ENCODE measurements at regions not wholly inside any gene's neighbourhood (a gene's known extent, or its start where the extent isn't known, plus 50 kb on each side); places are given as distances from the start of the nearest gene placed in this dataset.
"Not testable (repeated sequence)": the region's sequence is repeated elsewhere in the genome, so short reads cannot be mapped to it uniquely, and the experiment has no call there.

- no peak for TF ChIP-seq CTCF (IDR thresholded peaks at IDR 0.05; ENCODE audit: borderline replicate concordance, control extremely low read depth, extremely low read depth, insufficient read depth, missing control alignments)
- no peak for DNase-seq (ENCODE audit: low spot score)
- in situ Hi-C loops (cut with MboI; ENCODE audit: low sequenced_read_pairs, unreplicated experiment), result no loop called here
Observed at GRCh38 chr4:159837071-159837470, 734.2 kb downstream of the RAPGEF2 start.

GRCh38 chr4:159855731-159856130 lies 752.9 kb downstream of the RAPGEF2 start:
- DNase-seq (ENCODE audit: low spot score), result no peak
- TF ChIP-seq CTCF (IDR thresholded peaks at IDR 0.05; ENCODE audit: borderline replicate concordance, control extremely low read depth, extremely low read depth, insufficient read depth, missing control alignments), result no peak
- in situ Hi-C loops (cut with MboI; ENCODE audit: low sequenced_read_pairs, unreplicated experiment), result no loop called here

GRCh38 chr4:159856451-159856850 lies 753.6 kb downstream of the RAPGEF2 start:
- TF ChIP-seq CTCF (IDR thresholded peaks at IDR 0.05; ENCODE audit: borderline replicate concordance, control extremely low read depth, extremely low read depth, insufficient read depth, missing control alignments), result no peak
- no peak for DNase-seq (ENCODE audit: low spot score)
- in situ Hi-C loops (cut with MboI; ENCODE audit: low sequenced_read_pairs, unreplicated experiment), result no loop called here

- no peak for DNase-seq (ENCODE audit: low spot score)
- TF ChIP-seq CTCF (IDR thresholded peaks at IDR 0.05; ENCODE audit: borderline replicate concordance, control extremely low read depth, extremely low read depth, insufficient read depth, missing control alignments), result no peak
- in situ Hi-C loops (cut with MboI; ENCODE audit: low sequenced_read_pairs, unreplicated experiment), result no loop called here
Observed at GRCh38 chr4:159859656-159860148, 756.8 kb downstream of the RAPGEF2 start.

GRCh38 chr4:159860945-159861344 lies 758.1 kb downstream of the RAPGEF2 start:
- in situ Hi-C loops (cut with MboI; ENCODE audit: low sequenced_read_pairs, unreplicated experiment), result no loop called here
- no peak for DNase-seq (ENCODE audit: low spot score)
- TF ChIP-seq CTCF (IDR thresholded peaks at IDR 0.05; ENCODE audit: borderline replicate concordance, control extremely low read depth, extremely low read depth, insufficient read depth, missing control alignments), result no peak

GRCh38 chr4:159864337-159864736 lies 761.5 kb downstream of the RAPGEF2 start:
- in situ Hi-C loops (cut with MboI; ENCODE audit: low sequenced_read_pairs, unreplicated experiment), result no loop called here
- TF ChIP-seq CTCF (IDR thresholded peaks at IDR 0.05; ENCODE audit: borderline replicate concordance, control extremely low read depth, extremely low read depth, insufficient read depth, missing control alignments), result no peak
- no peak for DNase-seq (ENCODE audit: low spot score)

GRCh38 chr4:159867673-159868072 lies 764.8 kb downstream of the RAPGEF2 start:
- no peak for TF ChIP-seq CTCF (IDR thresholded peaks at IDR 0.05; ENCODE audit: borderline replicate concordance, control extremely low read depth, extremely low read depth, insufficient read depth, missing control alignments)
- in situ Hi-C loops (cut with MboI; ENCODE audit: low sequenced_read_pairs, unreplicated experiment), result no loop called here

GRCh38 chr4:159868936-159869335 lies 766.1 kb downstream of the RAPGEF2 start:
- DNase-seq (ENCODE audit: low spot score); in situ Hi-C loops (cut with MboI; ENCODE audit: low sequenced_read_pairs, unreplicated experiment): not testable (repeated sequence)

More at GRCh38 chr4:159867673-159868072, 764.8 kb downstream of the RAPGEF2 start:
- DNase-seq (ENCODE audit: low spot score), result no peak

All from GM13976 (cell line).